ENCODE measurements at regions not wholly inside any gene's neighbourhood (a gene's known extent, or its start where the extent isn't known, plus 50 kb on each side); places are given as distances from the start of the nearest gene placed in this dataset.

DNA sequence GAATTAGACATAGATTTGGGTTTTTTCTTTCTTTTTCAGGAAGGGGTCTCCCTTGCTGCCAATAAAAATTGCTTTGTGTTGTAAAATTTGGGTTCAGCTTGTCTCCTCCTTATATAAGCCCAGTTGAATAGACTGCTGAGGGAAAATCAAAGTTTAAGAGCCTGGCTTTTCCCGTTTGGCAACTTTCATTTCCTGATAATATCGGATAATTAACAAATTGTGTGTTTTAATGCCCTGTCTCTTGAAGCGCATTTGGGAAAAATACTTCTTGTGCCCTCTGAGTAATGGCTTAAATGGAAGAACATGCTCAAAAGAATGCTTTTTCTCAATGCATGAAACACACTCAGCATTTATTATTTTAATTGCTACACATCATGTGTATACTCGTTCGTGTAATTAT lies 198.0 kb upstream of the DCN start:
- Mint-ChIP-seq H3K36me3 (no peaks in the 10 kb centered on the region), H3K4me1 (peaks cover 2 to 5% (median 5%) of the 10 kb centered on the region in 4 donors), H3K4me3 (no peak overlapping the region), H3K27ac (no peak overlapping the region), H3K27me3 (peaks cover 3 to 6% of the 10 kb centered on the region in 2 donors), H3K9me3 (no peaks in the 10 kb centered on the region)
- Histone ChIP-seq H3K4me1 (ENCODE audit: insufficient read depth, low read length) (peaks cover 7% of the 10 kb centered on the region), H3K27me3 (ENCODE audit: insufficient read depth, low read length) (no peaks in the 10 kb centered on the region), H3K4me3 (ENCODE audit: low read length in 2 of 2) (no peak overlapping the region), H3K9me3 (ENCODE audit: control insufficient read depth in 1 of 2, low read length in 2 of 2) (no peaks in the 10 kb centered on the region), H3K27ac (ENCODE audit: low read depth, low read length) (no peak overlapping the region), H3K36me3 (ENCODE audit: insufficient read depth, low read length) (no peaks in the 10 kb centered on the region)
- ChIA-PET POLR2A (ENCODE audit: partially characterized antibody) (interaction anchor here (3.1 kb wide), 1 partner anchor 764 kb away, joined by 25 read pairs; the partner anchor contains the start of gene BTG1), CTCF (ENCODE audit: partially characterized antibody) (interaction anchor here (0.9 to 3.3 kb wide), 13 partner anchors 11 to 1269 kb away, joined by 3 to 65 read pairs (median 7); no protein-coding TSS in a partner anchor)
- intact Hi-C loops (cut with micrococcal nuclease) = loop anchor here (5.0 kb wide), 2 partner anchors 612 to 832 kb away; no protein-coding TSS in a partner anchor
- no peak for DNase-seq

DNA sequence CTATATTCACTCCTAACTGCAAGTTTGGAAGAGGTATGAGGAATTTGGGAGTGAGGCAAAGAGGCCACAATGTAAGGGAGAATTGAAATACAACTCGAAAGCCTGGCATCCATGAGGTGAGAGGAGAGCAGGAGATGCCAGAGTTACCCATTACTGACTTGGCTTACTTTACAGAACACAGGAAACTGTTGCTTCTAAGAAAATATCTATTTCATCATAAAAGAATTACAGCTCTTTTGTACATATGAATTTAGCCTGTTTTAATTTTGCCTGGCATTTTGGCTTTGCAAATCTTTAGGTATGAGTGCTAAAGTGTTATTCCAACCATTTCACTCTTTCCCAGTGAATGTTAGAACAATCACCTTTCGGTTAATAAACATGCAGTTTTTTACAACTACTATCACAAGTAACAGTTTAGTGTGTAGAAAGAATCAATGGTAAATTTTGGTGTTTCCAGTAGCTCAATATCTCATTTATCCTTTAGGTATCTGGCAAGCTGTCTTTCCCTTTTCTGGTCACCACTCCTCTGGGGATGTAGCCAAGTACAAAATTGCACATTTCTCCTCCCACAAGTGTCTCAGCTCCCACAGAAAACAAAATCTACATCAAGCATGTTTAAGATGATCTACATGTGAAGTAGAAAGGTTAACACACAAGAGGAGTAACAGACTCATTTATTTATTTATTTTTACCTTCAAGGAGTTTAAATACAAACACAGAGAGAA lies 196.6 kb upstream of the DCN start:
- Histone ChIP-seq H3K27ac (ENCODE audit: low read depth, low read length) (no peak overlapping the region), H3K9me3 (ENCODE audit: control insufficient read depth in 1 of 2, low read length in 2 of 2) (no peaks in the 10 kb centered on the region), H3K4me1 (ENCODE audit: insufficient read depth, low read length) (peaks cover 7% of the 10 kb centered on the region), H3K27me3 (ENCODE audit: insufficient read depth, low read length) (no peaks in the 10 kb centered on the region), H3K36me3 (ENCODE audit: insufficient read depth, low read length) (no peaks in the 10 kb centered on the region), H3K4me3 (ENCODE audit: low read length in 2 of 2) (no peak overlapping the region)
- ChIA-PET POLR2A (ENCODE audit: partially characterized antibody) (no interaction called here), CTCF (ENCODE audit: partially characterized antibody) (interaction anchor here (1.5 to 2.0 kb wide), 2 partner anchors 8 to 1191 kb away, joined by 3 to 8 read pairs; no protein-coding TSS in a partner anchor)
- H3K9me3 Mint-ChIP-seq = no peaks in the 10 kb centered on the region
- peaks cover 3 to 7% of the 10 kb centered on the region in 2 donors for H3K27me3 Mint-ChIP-seq
- DNase-seq = no peak
- H3K27ac Mint-ChIP-seq = no peak overlapping the region
- H3K36me3 Mint-ChIP-seq = no peaks in the 10 kb centered on the region
- no peak overlapping the region for H3K4me3 Mint-ChIP-seq
- H3K4me1 Mint-ChIP-seq = peaks cover 2 to 5% (median 5%) of the 10 kb centered on the region in 4 donors
- intact Hi-C loops (cut with micrococcal nuclease) = no loop called here

DNA sequence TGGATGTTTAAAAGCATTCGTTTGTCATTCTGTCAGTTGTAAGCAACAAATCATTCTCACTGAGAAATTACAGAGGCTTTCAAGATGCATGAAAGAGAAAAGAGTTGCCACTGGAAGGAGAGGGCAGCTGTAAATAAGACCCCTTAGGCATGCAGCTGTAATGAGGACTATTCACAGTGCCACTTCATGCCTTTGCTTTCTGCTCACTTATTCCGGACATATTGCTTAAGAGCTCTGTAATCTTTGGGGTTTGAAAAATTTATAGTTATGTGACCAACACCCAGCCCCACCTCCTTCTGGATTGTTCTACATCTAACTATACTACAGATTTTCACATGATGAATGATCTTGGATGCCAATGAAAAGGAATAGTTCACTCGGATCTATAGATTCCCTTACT lies 194.8 kb upstream of the DCN start:
- H3K27me3 Mint-ChIP-seq = peaks cover 8 to 9% of the 10 kb centered on the region in 2 donors
- ChIA-PET CTCF (ENCODE audit: partially characterized antibody) (interaction anchor here (1.3 kb wide), 1 partner anchor 1273 kb away, joined by 3 read pairs; no protein-coding TSS in a partner anchor), POLR2A (ENCODE audit: partially characterized antibody) (no interaction called here)
- no peak overlapping the region for H3K27ac Mint-ChIP-seq
- Histone ChIP-seq H3K4me1 (ENCODE audit: insufficient read depth, low read length) (peaks cover 7% of the 10 kb centered on the region), H3K9me3 (ENCODE audit: control insufficient read depth in 1 of 2, low read length in 2 of 2) (no peaks in the 10 kb centered on the region), H3K36me3 (ENCODE audit: insufficient read depth, low read length) (no peaks in the 10 kb centered on the region), H3K27me3 (ENCODE audit: insufficient read depth, low read length) (no peaks in the 10 kb centered on the region), H3K4me3 (ENCODE audit: low read length in 2 of 2) (no peak overlapping the region), H3K27ac (ENCODE audit: low read depth, low read length) (no peak overlapping the region)
- DNase-seq = no peak
- H3K4me3 Mint-ChIP-seq = no peak overlapping the region
- no peaks in the 10 kb centered on the region for H3K9me3 Mint-ChIP-seq
- intact Hi-C loops (cut with micrococcal nuclease) = no loop called here
- H3K36me3 Mint-ChIP-seq = no peaks in the 10 kb centered on the region
- H3K4me1 Mint-ChIP-seq = peaks cover 2 to 5% (median 5%) of the 10 kb centered on the region in 4 donors

DNA sequence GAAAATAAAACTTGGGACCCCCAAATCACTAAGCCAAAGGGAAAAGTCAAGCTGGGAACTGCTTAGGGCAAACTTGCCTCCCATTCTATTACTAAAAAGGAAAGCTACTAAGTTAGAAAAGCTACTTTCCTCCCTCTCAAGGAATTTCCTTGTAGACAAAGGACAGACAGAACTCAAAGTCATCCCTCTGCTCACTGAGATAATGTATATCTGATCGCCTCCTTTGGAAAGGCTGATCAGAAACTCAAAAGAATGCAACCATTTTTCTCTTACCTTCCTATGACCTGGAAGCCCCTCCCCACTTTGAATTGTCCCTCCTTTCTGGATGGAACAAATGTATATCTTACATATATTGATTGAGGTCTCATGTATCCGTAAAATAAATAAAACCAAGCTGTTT lies 190.5 kb upstream of the DCN start:
- CTCF ChIA-PET (ENCODE audit: partially characterized antibody) = interaction anchor here (2.5 kb wide), 1 partner anchor 9 kb away, joined by 13 read pairs; no protein-coding TSS in a partner anchor
- Mint-ChIP-seq H3K9me3 (no peaks in the 10 kb centered on the region), H3K36me3 (no peaks in the 10 kb centered on the region), H3K4me3 (no peak overlapping the region), H3K27me3 (peaks cover 6 to 7% of the 10 kb centered on the region in 2 donors), H3K4me1 (no peaks in the 10 kb centered on the region), H3K27ac (no peak overlapping the region)
- Histone ChIP-seq H3K27ac (ENCODE audit: low read depth, low read length) (no peak overlapping the region), H3K4me3 (ENCODE audit: low read length in 2 of 2) (no peak overlapping the region), H3K4me1 (ENCODE audit: insufficient read depth, low read length) (no peaks in the 10 kb centered on the region), H3K27me3 (ENCODE audit: insufficient read depth, low read length) (no peaks in the 10 kb centered on the region), H3K36me3 (ENCODE audit: insufficient read depth, low read length) (no peaks in the 10 kb centered on the region), H3K9me3 (ENCODE audit: control insufficient read depth in 1 of 2, low read length in 2 of 2) (no peaks in the 10 kb centered on the region)
- intact Hi-C loops (cut with micrococcal nuclease) = no loop called here
- no peak for DNase-seq
- POLR2A ChIA-PET (ENCODE audit: partially characterized antibody) = no interaction called here

DNA sequence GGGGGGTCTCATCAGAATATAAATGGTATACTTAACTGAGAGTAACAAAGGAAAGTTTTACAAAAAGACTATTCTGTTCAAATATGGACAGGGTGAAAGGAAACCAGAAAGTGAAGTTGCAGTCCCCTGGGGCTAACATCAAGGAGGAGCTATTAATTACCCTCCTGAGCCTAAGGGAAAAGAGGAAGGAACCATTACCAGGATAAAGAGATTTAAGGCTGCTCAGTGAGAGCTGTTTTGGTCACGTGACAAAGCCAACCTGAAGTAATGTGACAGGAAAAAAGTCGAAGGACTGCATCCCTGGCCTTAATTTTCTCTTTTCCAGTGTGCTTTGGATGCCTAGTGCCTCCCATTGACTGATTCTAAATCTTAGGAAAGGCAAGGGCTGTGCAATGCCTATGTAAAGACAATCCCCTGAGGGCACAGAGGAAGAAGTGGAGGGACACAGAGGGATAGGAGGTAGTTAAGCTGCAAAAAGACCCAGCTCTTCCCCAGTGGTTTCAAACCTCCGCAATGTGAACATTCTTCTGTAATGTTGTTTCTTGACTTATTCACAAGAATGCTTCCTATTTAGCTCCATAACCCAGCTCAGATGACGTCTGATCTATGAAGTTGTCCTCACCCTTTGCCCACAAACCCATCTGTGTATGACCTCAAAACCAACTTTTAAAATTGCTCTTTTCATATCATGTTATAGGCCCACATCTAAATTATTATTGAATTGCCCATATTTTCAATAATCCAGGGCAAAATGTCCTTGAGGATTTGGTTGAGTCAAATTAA lies 187.7 kb upstream of the DCN start:
- no peaks in the 10 kb centered on the region for H3K36me3 ChIP-seq (ENCODE audit: insufficient read depth, low read length)
- intact Hi-C loops (cut with micrococcal nuclease) = no loop called here
- H3K27ac ChIP-seq (ENCODE audit: low read depth, low read length) = no peak overlapping the region
- Mint-ChIP-seq H3K27me3 (peaks cover 4 to 7% of the 10 kb centered on the region in 2 donors), H3K36me3 (no peaks in the 10 kb centered on the region), H3K27ac (no peak overlapping the region), H3K9me3 (no peaks in the 10 kb centered on the region), H3K4me1 (no peaks in the 10 kb centered on the region), H3K4me3 (no peak overlapping the region)
- H3K9me3 ChIP-seq (ENCODE audit: control insufficient read depth in 1 of 2, low read length in 2 of 2) = no peaks in the 10 kb centered on the region
- POLR2A ChIA-PET (ENCODE audit: partially characterized antibody) = no interaction called here
- no peaks in the 10 kb centered on the region for H3K4me1 ChIP-seq (ENCODE audit: insufficient read depth, low read length)
- H3K4me3 ChIP-seq (ENCODE audit: low read length in 2 of 2) = no peak overlapping the region
- no peaks in the 10 kb centered on the region for H3K27me3 ChIP-seq (ENCODE audit: insufficient read depth, low read length)
- no peak for DNase-seq
- CTCF ChIA-PET (ENCODE audit: partially characterized antibody) = interaction anchor here (1.0 to 2.5 kb wide), 5 partner anchors 11 to 1279 kb away, joined by 3 to 13 read pairs (median 4); no protein-coding TSS in a partner anchor

DNA sequence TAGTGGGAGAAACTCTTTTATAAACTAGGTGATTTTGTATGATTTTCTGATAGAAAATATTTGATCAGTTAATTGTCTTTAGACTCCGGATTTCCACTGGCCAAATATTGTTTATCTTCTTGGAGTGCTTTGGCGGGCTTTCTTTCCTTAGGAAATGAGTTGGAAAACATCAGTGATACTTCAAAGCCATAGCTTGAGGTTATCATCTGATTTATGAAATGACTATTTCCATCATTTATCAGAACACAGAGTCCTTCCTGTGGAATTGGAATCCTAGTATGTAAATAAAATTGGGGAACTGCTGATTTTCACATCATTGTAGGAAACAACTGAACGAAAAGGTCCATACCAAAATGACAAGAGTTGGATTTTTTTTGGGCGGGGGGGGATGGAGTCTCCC lies 186.0 kb upstream of the DCN start:
- Mint-ChIP-seq H3K4me3 (no peak overlapping the region), H3K9me3 (no peaks in the 10 kb centered on the region), H3K36me3 (no peaks in the 10 kb centered on the region), H3K27me3 (peaks cover 2 to 4% of the 10 kb centered on the region in 2 donors), H3K4me1 (no peaks in the 10 kb centered on the region), H3K27ac (no peak overlapping the region)
- no peaks in the 10 kb centered on the region for H3K36me3 ChIP-seq (ENCODE audit: insufficient read depth, low read length)
- no peaks in the 10 kb centered on the region for H3K4me1 ChIP-seq (ENCODE audit: insufficient read depth, low read length)
- no peaks in the 10 kb centered on the region for H3K9me3 ChIP-seq (ENCODE audit: control insufficient read depth in 1 of 2, low read length in 2 of 2)
- ChIA-PET POLR2A (ENCODE audit: partially characterized antibody) (no interaction called here), CTCF (ENCODE audit: partially characterized antibody) (no interaction called here)
- no peaks in the 10 kb centered on the region for H3K27me3 ChIP-seq (ENCODE audit: insufficient read depth, low read length)
- DNase-seq = no peak
- no peak overlapping the region for H3K27ac ChIP-seq (ENCODE audit: low read depth, low read length)
- intact Hi-C loops (cut with micrococcal nuclease) = no loop called here
- H3K4me3 ChIP-seq (ENCODE audit: low read length in 2 of 2) = no peak overlapping the region

DNA sequence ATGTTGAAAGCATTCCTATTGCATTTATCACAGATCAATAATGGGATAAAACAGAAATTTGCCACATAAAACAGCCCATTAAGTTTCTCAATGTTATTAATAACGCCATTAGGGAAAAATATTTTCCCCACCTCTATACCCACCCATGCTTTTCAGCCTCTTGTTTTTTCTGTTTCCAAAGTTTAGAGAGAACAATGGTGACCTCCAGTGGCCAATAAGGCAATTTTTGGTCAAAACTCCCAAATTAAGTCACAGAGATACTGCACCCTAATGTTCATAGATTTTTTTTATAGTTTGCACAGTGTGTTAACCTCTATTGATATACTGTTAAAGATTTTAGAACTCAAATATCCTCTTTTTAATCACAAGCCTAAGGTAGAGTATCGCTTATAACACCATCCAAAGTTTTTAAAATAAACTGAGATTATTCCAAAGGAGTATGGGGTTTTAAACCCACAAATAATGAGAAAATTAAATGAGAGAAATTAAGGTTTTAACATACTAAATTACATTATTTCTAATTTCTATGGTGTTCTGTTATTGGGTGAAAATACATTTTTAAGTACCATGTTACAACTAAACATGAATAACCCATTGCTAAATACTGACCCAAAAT lies 184.7 kb upstream of the DCN start:
- Mint-ChIP-seq H3K9me3 (no peaks in the 10 kb centered on the region), H3K36me3 (no peaks in the 10 kb centered on the region), H3K27me3 (peaks cover 2% of the 10 kb centered on the region in 2 donors), H3K4me3 (no peak overlapping the region), H3K27ac (no peak overlapping the region), H3K4me1 (no peaks in the 10 kb centered on the region)
- intact Hi-C loops (cut with micrococcal nuclease) = no loop called here
- Histone ChIP-seq H3K36me3 (ENCODE audit: insufficient read depth, low read length) (no peaks in the 10 kb centered on the region), H3K4me1 (ENCODE audit: insufficient read depth, low read length) (no peaks in the 10 kb centered on the region), H3K4me3 (ENCODE audit: low read length in 2 of 2) (no peak overlapping the region), H3K27ac (ENCODE audit: low read depth, low read length) (no peak overlapping the region), H3K27me3 (ENCODE audit: insufficient read depth, low read length) (no peaks in the 10 kb centered on the region), H3K9me3 (ENCODE audit: control insufficient read depth in 1 of 2, low read length in 2 of 2) (no peaks in the 10 kb centered on the region)
- CTCF ChIA-PET (ENCODE audit: partially characterized antibody) = interaction anchor here (0.6 to 3.6 kb wide), 3 partner anchors 8 to 19 kb away, joined by 3 to 20 read pairs (median 3); no protein-coding TSS in a partner anchor
- POLR2A ChIA-PET (ENCODE audit: partially characterized antibody) = no interaction called here
- DNase-seq = no peak

All from CD4-positive, alpha-beta memory T cell (primary cell).